NCI-H446 treated with DMSO at 0.1 percent for 48 hours (cell line): ENCODE measurements at regions not wholly inside any gene's neighbourhood (a gene's known extent, or its start where the extent isn't known, plus 50 kb on each side); places are given as distances from the start of the nearest gene placed in this dataset.
"Not testable (repeated sequence)": the region's sequence is repeated elsewhere in the genome, so short reads cannot be mapped to it uniquely, and the experiment has no call there.

Experiments used
- DNase-seq: peaks from one replicate; lab custom pipeline; 2025; lab: John Stamatoyannopoulos, UW

- no peak for DNase-seq
Observed at GRCh38 chr9:74334271-74334670, 162.9 kb upstream of the RORB start.

GRCh38 chr9:74336161-74336560 is 161.0 kb upstream of the RORB start:
- DNase-seq = no peak

GRCh38 chr9:74348777-74349176 is 148.4 kb upstream of the RORB start:
- no peak for DNase-seq

DNA sequence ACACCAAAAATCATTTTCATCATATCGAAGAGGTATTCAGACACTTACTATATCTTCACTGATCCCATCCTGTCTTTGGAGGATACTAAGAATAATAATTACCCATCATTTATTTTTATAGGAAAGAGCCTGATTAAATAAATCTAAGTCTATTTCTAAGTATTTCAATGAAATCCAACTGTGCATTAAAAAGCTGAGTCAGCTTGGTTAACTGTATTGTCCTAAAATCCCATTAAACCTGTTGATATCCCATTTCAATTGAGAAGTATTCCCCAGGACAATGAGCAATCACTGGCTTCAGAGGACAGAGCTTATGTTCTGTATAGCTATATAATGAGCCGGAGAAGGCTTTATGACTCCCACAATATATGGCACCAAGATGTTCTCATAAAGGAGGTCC is 142.0 kb upstream of the RORB start:
- DNase-seq = no peak

DNA sequence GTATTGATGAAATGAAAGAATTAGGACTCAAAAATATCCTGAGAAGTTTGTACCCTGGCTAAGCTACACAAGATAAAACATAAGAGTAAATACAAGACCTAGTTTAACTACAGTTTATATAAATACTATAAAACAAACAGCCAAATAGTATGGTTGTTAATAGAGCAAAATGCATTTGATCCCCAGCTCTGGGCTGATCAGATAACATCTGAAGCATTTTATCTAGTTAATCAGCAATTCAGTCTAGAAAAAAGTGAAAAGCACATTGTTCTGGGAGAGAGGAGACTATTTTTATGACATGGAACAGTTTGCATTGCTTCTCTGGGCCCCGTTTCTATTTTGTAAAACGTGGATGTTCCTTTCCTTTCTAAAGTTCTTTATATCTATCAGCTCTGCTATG is 139.6 kb upstream of the RORB start:
- DNase-seq = no peak

GRCh38 chr9:74358959-74359358 is 138.2 kb upstream of the RORB start:
- DNase-seq = no peak

DNA sequence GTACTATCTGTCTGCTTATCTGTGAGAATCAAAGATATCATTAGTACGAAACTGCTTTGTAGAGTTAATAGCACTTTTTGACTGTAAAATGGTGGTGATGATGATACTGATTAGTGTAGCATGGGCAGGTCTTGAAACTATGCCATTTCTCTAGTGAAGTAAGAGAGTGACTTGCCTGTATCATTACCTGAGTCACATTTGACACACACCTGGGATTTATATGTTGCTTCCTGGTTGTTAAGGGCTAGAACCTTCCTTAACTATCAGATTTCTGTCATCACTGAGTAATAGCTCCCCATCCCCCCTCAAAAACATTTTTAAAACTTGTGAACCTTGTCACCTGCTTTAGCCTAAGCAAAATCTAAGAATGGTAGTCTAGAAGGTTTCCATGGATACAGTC is 135.6 kb upstream of the RORB start:
- no peak for DNase-seq

DNA sequence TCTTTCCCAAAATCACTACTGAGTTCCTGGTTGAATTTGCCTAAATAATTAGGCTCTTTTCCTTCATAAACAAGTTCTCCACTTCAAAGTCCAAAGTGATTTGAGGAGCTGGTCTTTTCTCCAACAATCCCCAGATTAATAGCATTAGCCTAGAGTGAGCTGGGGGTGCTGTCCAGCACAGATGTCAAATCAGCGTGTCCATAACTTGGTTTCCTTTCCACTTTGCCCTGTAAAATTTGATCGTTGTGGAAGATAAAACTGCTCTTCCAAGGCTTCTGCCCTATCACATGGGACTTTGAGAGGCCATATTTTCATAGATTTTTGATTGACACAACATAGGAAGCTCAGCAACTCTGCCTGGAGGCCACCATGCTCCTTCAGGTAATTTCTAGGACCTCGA is 134.7 kb upstream of the RORB start:
- no peak for DNase-seq

DNA sequence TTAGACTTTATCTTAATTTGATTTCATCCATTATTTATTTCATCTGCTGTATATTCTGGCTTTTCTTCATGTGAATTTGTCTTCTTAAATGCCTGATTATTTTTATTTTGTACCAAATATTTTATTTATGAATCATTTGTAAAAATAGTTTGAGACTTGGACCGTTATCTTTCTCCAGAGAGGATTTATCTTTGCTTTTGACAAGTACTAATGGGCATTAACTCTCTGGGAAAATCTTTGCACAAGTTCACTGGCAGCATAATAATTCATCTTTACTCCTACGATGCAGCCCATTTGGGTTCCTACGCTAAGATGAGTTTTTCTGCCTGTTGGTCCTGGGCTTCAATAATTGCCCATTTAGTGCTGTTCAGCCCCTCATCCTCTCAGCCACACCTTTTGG is 131.0 kb upstream of the RORB start:
- DNase-seq = no peak

- no peak for DNase-seq
Observed at GRCh38 chr9:74369844-74370243, 127.3 kb upstream of the RORB start.

DNA sequence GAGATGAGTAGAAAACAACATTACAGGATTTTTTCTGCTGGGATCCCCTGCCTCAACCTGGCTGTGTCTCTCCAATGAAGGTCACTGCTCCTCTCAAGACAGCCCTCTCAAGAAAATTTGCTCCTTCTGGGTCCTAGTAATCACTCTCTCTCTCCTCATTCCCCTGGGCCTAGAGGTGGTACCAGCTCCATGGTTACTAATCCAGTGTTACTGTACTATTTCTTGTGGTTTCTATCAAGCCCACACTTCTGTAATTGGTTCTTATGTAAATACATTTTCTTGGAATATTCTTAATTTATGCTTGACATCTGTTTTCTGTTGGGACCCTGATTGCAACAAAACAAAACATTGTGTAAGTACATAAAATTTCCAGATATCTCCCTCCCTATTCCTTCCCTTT is 123.8 kb upstream of the RORB start:
- no peak for DNase-seq

DNA sequence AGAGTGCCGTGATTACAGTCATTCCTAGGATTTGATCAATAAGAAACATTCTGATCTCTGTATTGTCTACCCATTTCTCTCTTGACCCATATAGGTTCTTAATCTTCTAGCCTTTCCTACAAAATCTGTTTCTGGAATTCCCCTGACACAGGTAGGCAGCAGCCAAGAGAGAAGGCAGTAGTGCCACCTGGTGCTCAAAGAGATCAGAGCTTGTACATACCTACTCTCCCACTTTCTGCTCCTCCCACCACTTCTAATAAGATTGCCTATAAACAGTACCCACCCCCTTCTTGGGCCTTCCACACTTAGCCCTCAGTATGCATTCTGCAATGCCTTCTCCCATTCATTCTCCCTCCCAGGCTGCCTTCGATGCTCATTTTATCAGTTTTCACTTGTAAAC is 117.4 kb upstream of the RORB start:
- no peak for DNase-seq

DNA sequence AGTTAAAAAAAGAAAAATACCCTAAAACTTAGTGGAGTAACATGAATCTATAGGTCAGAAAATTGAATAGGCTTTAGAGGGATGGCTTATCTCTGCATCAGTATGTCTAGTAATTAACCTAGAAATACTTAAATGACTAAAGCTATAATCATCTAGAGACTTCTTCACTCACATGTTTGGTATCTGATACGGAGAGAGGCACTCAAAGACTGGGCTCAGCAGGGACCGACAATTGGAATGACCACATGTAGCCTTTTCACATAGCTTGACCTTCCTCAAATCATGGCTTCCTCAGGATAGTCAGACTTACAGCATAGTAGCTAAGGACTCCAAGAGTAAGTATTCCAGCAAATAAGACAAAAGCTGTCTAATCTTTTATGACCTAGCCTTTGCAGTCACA is 105.3 kb upstream of the RORB start:
- DNase-seq = no peak

GRCh38 chr9:74403581-74403980 is 93.6 kb upstream of the RORB start:
- DNase-seq = no peak

DNA sequence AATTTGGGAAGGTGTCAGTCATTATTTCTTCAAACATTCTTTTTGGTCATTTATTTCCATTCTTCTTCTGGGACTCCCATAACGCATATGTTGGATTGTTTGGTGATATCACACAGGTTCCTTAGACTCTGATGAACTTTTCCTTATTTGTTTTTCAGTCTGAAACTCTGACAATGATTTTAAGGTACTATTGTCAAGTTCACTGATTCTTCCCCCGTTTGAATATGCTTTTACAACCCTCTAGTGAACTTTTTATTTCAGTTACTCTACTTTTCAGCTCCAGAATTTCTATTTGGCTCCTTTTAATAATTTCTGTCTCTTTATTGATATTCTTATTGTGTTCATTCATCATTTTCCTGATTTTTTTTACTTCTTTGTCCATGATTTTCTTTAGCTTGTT is 92.5 kb upstream of the RORB start:
- DNase-seq = no peak

- no peak for DNase-seq
Observed at GRCh38 chr9:74407166-74407565, 90.0 kb upstream of the RORB start.

- DNase-seq = no peak
Observed at GRCh38 chr9:74412236-74412979, 84.7 kb upstream of the RORB start.

GRCh38 chr9:74413876-74414275 is 83.3 kb upstream of the RORB start:
- DNase-seq = no peak

DNA sequence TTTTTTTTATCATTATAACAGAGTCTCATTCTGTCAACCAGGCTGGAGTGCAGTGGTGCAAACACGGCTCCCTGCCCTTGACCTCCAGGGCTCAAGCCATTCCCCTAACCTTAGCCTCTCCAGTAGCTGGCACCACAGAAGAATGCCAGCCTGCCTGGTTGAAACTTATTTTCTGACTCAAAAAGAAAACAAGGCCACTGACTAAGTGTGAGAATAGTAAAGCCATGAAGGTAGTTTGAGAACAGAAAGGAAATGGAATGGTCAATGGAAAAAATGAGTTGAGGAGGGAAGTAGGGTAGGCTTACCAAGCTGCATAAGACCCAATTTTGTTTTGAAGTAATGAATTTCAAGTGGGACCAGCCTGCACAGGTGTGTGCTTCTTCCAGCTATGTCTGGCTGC is 82.8 kb upstream of the RORB start:
- no peak for DNase-seq

GRCh38 chr9:74415995-74416394 is 81.1 kb upstream of the RORB start:
- no peak for DNase-seq

GRCh38 chr9:74424488-74424887 is 72.6 kb upstream of the RORB start:
- DNase-seq = not testable (repeated sequence)

DNA sequence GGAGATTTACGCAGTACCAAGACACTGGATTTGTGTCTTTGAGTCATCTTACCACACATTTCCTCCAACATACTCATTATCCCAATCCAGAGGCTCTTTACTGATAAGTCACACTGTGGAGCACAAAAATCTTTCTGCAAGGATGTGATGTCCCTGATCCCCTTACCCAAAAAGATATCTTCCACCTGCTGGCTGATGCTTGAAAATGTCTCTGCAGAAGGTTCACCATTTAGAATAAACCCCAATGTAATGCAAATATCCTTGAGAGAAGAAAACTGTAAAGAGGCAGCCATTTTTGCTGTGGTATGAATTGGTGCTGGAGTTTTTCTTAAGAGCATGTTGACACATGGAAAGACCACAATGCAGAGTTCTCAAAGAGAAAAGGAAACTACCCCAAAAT is 65.7 kb upstream of the RORB start:
- no peak for DNase-seq

DNA sequence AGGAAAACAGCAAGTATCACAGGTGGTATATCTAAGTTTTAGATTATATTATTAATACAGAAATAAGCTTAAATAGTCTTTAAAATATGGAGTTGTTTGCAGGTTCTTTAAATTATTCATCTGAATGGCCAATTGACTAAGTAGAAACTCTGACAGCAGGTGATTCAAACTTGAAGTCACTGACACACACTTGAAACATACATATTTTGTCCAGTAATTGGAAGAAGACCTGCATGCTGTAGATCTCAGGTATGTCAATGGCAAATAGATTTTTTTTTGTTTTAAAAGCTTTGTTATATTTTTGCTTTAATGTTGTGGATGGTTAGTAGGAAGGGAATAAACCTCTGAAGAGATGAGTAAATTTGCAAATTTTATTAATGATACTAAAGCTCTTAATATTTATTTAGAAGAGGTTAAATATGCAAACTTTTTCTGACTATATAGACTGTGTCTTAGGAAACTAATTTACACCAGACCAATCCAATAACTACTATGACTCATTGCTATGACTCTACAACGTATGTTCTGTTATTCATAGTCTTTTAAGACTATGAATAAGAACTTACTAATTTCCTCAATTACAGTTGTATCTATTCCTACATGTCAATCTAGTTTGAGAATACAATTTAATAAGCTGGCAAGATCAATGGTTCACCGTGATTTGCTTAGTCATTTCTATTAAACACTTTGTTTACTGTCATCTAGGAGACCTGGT is 53.9 kb upstream of the RORB start:
- no peak for DNase-seq

- DNase-seq = no peak
Observed at GRCh38 chr9:74444369-74444768, 52.8 kb upstream of the RORB start.
